ENCODE measurements at regions not wholly inside any gene's neighbourhood (a gene's known extent, or its start where the extent isn't known, plus 50 kb on each side); places are given as distances from the start of the nearest gene placed in this dataset.

DNA sequence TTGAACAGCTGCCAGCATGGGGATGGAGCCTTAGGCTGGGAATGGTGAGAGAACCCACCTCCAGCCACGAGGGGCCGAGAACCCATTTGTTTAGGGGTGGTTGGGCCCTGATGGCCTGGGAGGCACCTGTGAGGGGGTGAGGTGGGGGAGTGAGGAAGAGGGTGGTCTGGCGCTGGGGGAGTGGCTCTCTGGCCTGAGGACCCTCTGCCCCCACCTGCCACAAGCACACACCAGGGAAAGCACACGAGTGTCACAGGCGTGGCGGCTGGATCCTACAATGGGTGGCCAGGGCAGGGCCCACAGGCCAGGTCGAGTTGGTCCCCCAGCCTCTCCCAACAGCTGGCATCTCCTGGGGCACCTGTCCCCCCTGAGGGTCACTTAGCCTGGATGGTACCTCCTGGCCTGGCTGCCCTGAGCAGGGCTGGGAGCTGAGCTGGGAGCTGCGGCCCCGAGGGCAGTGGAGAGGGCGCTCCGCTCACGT is 340.5 kb downstream of the TMEM121 start:
- no peak for DNase-seq (ENCODE audit: low spot score)
- TF ChIP-seq, protein P1, sequence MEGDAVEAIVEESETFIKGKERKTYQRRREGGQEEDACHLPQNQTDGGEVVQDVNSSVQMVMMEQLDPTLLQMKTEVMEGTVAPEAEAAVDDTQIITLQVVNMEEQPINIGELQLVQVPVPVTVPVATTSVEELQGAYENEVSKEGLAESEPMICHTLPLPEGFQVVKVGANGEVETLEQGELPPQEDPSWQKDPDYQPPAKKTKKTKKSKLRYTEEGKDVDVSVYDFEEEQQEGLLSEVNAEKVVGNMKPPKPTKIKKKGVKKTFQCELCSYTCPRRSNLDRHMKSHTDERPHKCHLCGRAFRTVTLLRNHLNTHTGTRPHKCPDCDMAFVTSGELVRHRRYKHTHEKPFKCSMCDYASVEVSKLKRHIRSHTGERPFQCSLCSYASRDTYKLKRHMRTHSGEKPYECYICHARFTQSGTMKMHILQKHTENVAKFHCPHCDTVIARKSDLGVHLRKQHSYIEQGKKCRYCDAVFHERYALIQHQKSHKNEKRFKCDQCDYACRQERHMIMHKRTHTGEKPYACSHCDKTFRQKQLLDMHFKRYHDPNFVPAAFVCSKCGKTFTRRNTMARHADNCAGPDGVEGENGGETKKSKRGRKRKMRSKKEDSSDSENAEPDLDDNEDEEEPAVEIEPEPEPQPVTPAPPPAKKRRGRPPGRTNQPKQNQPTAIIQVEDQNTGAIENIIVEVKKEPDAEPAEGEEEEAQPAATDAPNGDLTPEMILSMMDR (IDR thresholded peaks at IDR 0.05; ENCODE audit: extremely low read depth, missing control alignments): no peak

DNA sequence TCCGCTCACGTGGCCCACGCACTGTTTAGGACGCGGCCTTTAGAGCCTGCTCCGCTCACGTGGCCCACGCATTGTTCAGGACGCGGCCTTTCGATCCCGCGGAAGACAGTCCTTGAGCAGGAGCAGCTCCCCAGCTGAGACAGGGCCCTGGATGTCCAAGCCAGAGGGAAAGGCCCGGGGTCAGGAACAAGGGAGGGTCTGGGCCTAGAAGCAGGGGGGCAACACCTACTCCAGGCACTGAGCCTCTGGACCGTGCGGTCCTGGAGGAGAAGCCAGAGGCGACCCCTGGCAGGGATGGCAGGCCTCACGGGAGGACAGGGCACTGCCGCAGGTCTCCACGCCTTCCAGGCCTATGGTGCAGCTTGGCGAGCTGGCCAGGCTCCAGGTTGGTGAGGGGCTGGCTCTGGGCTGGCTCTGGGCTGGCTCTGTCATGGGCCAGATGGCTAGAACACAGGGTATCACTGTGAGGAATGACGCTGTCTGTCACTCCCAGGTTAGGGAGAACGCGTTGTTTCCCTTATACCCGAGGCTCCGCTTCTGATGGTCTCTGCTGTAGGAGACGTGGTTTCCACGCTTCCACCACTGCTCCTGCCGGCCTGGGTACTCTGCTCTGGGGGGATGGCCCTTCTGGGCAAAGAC is 341.7 kb downstream of the TMEM121 start:
- TF ChIP-seq, protein P1 (IDR thresholded peaks at IDR 0.05; ENCODE audit: extremely low read depth, missing control alignments): no peak
- no peak for DNase-seq (ENCODE audit: low spot score)

DNA sequence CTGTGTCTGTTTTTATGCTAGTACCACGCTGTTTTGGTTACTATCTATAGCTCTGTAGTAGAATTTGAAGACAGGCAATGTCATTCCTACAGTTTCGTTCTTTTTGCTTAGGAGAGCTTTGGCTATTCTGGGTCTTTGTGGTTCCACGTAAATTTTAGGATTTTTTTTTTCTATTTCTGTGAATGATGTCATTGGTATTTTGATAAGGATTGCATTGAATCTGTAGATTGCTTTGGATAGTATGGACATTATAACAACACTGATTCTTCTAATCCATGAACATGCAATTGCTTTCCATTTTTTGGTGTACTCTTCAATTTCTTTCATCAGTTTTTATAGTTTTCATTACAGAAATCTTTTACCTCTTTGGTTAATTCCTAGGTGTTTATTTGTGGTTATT is 345.2 kb downstream of the TMEM121 start:
- TF ChIP-seq, protein P1 (IDR thresholded peaks at IDR 0.05; ENCODE audit: extremely low read depth, missing control alignments): no peak
- no peak for DNase-seq (ENCODE audit: low spot score)

DNA sequence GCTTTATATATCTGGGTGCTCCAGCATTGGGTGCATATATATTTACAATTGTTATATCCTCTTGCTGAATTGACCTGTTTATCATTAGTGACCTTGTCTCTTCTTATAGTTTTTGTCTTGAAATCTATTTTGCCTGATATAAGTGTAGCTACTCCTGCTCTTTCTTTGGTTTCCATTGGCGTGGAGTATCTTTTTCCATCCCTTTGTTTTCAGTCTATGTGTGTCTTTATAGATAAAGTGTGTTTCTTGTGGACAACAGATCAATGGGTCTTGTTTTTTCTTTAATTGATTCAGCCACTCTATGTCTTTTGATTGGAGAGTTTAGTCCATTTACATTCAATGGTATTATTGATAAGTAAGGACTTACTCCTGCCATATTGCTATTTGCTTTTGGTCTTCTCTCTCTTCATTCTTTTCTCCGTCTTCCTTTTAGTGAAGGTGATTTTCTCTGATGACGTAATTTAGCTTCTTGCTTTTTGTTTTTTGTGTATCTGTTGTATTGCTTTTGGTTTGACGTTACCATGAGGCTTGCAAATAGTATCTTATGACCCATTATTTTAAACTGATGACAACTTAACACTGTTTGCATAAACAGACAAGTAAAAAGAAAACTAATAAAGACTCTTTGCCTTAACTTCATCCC is 347.6 kb downstream of the TMEM121 start:
- DNase-seq (ENCODE audit: low spot score): no peak
- TF ChIP-seq, protein P1 (IDR thresholded peaks at IDR 0.05; ENCODE audit: extremely low read depth, missing control alignments): no peak

DNA sequence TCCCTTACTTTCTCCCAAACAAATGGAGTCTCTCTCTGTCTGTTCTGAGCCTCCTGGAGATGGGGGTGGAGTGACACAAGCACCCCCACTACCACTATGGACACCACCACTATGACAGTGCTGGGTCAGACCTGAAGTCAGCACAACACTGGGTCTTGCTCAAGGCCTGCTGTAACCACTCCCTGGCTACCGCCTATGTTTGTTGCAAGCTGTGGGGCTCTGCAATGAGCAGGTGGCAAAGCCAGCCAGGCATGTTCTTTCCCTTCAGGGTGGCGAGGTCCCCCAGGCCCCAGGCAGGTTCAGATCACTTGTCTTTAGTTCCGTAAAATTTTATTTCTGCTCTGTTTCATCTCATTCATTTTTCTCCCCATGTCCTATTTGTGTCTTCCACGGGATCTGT is 349.8 kb downstream of the TMEM121 start:
- no peak for DNase-seq (ENCODE audit: low spot score)
- TF ChIP-seq, protein P1 (IDR thresholded peaks at IDR 0.05; ENCODE audit: extremely low read depth, missing control alignments): no peak

DNA sequence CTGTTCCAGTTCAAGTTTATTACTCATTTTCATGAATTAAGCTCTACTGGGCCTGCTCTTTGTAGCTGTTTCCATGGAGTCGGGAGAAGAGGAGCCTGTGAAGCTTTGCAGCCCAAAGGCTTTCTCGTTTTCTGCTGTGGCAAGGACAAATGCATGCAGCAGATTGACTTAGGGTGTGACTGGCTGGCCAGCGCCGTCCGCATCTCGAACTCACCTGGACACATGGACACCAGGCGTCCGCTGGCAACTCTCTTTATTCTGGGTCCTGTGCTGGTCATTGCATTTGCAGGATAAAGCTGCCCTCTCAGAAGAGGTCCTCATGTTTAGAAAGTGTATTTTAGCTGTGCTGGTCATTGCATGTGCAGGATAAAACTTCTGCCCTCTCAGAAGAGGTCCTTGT is 350.4 kb downstream of the TMEM121 start:
- DNase-seq (ENCODE audit: low spot score): no peak
- TF ChIP-seq, protein P1 (IDR thresholded peaks at IDR 0.05; ENCODE audit: extremely low read depth, missing control alignments): no peak

DNA sequence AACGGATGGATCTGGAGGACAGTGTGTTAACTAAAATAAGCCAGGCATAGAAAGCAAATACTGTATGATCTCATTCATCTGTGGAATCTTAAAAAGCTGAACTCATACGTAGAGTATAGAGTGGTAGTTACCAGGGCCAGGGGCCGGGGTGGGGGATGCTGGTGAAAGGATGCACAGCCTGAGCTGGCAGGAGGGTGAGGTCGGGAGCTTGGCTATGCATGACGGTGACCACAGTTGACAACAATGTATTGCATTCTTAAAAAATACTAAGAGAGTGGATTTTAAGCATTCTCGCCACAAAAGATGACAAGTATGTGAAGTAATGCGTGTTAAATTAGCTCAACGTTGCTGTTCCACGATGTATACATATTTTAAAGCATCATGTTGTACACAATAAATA is 351.3 kb downstream of the TMEM121 start:
- TF ChIP-seq, protein P1 (IDR thresholded peaks at IDR 0.05; ENCODE audit: extremely low read depth, missing control alignments): no peak
- no peak for DNase-seq (ENCODE audit: low spot score)

All from GM20000 (cell line).